CD4-positive, alpha-beta T cell (primary cell): ENCODE measurements at regions not wholly inside any gene's neighbourhood (a gene's known extent, or its start where the extent isn't known, plus 50 kb on each side); places are given as distances from the start of the nearest gene placed in this dataset.

ENCODE experiments used
- ATAC-seq: fragments of 200-7000 bp; cut with Tn5 transposase; one replicate; pipeline ENCODE4 v1.10.0; 2022; ENCODE audit warnings: mild to moderate bottlenecking; ENCODE audit not compliant: poor library complexity
- CTCF ChIA-PET: fragments of 350-600 bp; sonication (Branson Sonifier 250); formaldehyde crosslinking; loops from one replicate; lab custom pipeline; 2021; ENCODE audit warnings: antibody characterized with exemption, inconsistent platforms; lab: Charles Lee
- POLR2A ChIA-PET: fragments of 350-600 bp; sonication (Branson Sonifier 250); formaldehyde crosslinking; loops from one replicate; lab custom pipeline; 2021; ENCODE audit warnings: antibody characterized with exemption, inconsistent platforms; lab: Charles Lee
- DNase-seq, 14 experiments: peaks; one replicate each; pipeline ENCODE4 v3.0.0-alpha.2; 2013 to 2020; ENCODE audit warnings: mixed read lengths in 2 of 14
- H3K27ac ChIP-seq, 2 donors: one replicate each; pipeline versions ENCODE4 v1.5.1 to v1.7.0; 2013; ENCODE audit warnings: low read length in 2 of 2, low read depth in 1 of 2, mild to moderate bottlenecking in 1 of 2
- H3K27me3 ChIP-seq, 2 experiments: 1 replicate in 1 of 2; 2 replicates in 1 of 2; pipeline versions ENCODE4 v1.6.1 to v1.7.0; 2013; ENCODE audit warnings: low read length in 2 of 2, control low read depth in 1 of 2, mild to moderate bottlenecking in 1 of 2, moderate library complexity in 1 of 2; ENCODE audit not compliant: insufficient read depth in 2 of 2, control insufficient read depth in 1 of 2
- H3K36me3 ChIP-seq: one replicate; pipeline ENCODE4 v1.6.1; 2013; ENCODE audit warnings: low read length, control low read depth; ENCODE audit not compliant: insufficient read depth
- H3K4me1 ChIP-seq: one replicate; pipeline ENCODE4 v1.6.1; 2013; ENCODE audit warnings: low read length, control low read depth; ENCODE audit not compliant: insufficient read depth
- H3K4me3 ChIP-seq: one replicate; pipeline ENCODE4 v1.5.1; 2013; ENCODE audit warnings: mild to moderate bottlenecking, low read length, moderate library complexity
- H3K9me3 ChIP-seq, 2 experiments: 1 replicate in 1 of 2; 2 replicates in 1 of 2; pipeline versions ENCODE4 v1.6.1 to v1.7.0; 2013; ENCODE audit warnings: low read length in 2 of 2, mild to moderate bottlenecking in 2 of 2, control low read depth in 1 of 2, moderate library complexity in 1 of 2; ENCODE audit not compliant: control insufficient read depth in 1 of 2, insufficient read depth in 1 of 2
- H3K27ac Mint-ChIP-seq: one replicate; pipeline ENCODE4 v1.8.0; 2020; ENCODE audit warnings: mixed read lengths
- H3K27me3 Mint-ChIP-seq: one replicate; pipeline ENCODE4 v1.8.0; 2021; ENCODE audit warnings: mixed read lengths
- H3K36me3 Mint-ChIP-seq: one replicate; pipeline ENCODE4 v1.8.0; 2021; ENCODE audit warnings: low read depth, mixed read lengths
- H3K4me1 Mint-ChIP-seq: one replicate; pipeline ENCODE4 v1.8.0; 2021; ENCODE audit warnings: low read depth, mixed read lengths
- H3K4me3 Mint-ChIP-seq: one replicate; pipeline ENCODE4 v1.8.0; 2020; ENCODE audit warnings: mild to moderate bottlenecking, mixed read lengths
- H3K9me3 Mint-ChIP-seq: one replicate; pipeline ENCODE4 v1.8.0; 2020; ENCODE audit warnings: mixed read lengths
- CTCF ChIP-seq: fragments of 200-600 bp; IDR thresholded peaks from one replicate; pipeline ENCODE4 v1.8.0; 2022; ENCODE audit warnings: antibody characterized with exemption, mild to moderate bottlenecking
- intact Hi-C, 2 experiments: fragments of 100-400 bp; cut with DNase I in 1 of 2; cut with micrococcal nuclease in 1 of 2; formaldehyde crosslinking; loops; one replicate each; pipeline versions ENCODE4 v1.15.1 to v1.9.0; 2023 to 2025; cut with DNase I, micrococcal nuclease

GRCh38 chr12:93102744-93103143, 173.6 kb upstream of the EEA1 start:
- peaks cover 5% of the 10 kb centered on the region for H3K4me1 Mint-ChIP-seq
- Histone ChIP-seq H3K4me3 (no peak overlapping the region), H3K36me3 (no peaks in the 10 kb centered on the region), H3K4me1 (peaks cover 3% of the 10 kb centered on the region), H3K27me3 (no peaks in the 10 kb centered on the region), H3K27ac (no peak overlapping the region), H3K9me3 (no peaks in the 10 kb centered on the region)
- H3K27ac Mint-ChIP-seq = no peak overlapping the region
- intact Hi-C loops = no loop called here
- H3K9me3 Mint-ChIP-seq = no peaks in the 10 kb centered on the region
- ChIA-PET POLR2A (no interaction called here), CTCF (no interaction called here)
- TF ChIP-seq CTCF = no peak
- DNase-seq = no peak
- no peaks in the 10 kb centered on the region for H3K36me3 Mint-ChIP-seq
- no peak for ATAC-seq
- no peaks in the 10 kb centered on the region for H3K27me3 Mint-ChIP-seq
- no peak overlapping the region for H3K4me3 Mint-ChIP-seq

- Mint-ChIP-seq H3K27ac (no peak overlapping the region), H3K9me3 (no peaks in the 10 kb centered on the region), H3K4me1 (peaks cover 3% of the 10 kb centered on the region), H3K36me3 (no peaks in the 10 kb centered on the region), H3K27me3 (no peaks in the 10 kb centered on the region), H3K4me3 (no peak overlapping the region)
- Histone ChIP-seq H3K36me3 (no peaks in the 10 kb centered on the region), H3K4me1 (peaks cover under 1% of the 10 kb centered on the region), H3K4me3 (no peak overlapping the region), H3K27me3 (no peaks in the 10 kb centered on the region), H3K9me3 (no peaks in the 10 kb centered on the region), H3K27ac (no peak overlapping the region)
- CTCF ChIA-PET = no interaction called here
- ATAC-seq (no peak), DNase-seq (no peak)
- TF ChIP-seq CTCF = no peak
- intact Hi-C loops = no loop called here
- POLR2A ChIA-PET = no interaction called here
Measured at GRCh38 chr12:93103154-93103553, 174.1 kb upstream of the EEA1 start.

GRCh38 chr12:93104535-93104934, 175.4 kb upstream of the EEA1 start:
- ChIA-PET POLR2A (no interaction called here), CTCF (interaction anchor here (1.1 to 1.8 kb wide), 2 partner anchors 12 to 134 kb away, joined by 3 to 4 read pairs; no protein-coding TSS in a partner anchor)
- H3K4me1 ChIP-seq = no peaks in the 10 kb centered on the region
- no peaks in the 10 kb centered on the region for H3K36me3 Mint-ChIP-seq
- ATAC-seq (no peak), DNase-seq (no peak)
- H3K4me3 ChIP-seq = no peak overlapping the region
- no peak overlapping the region for H3K4me3 Mint-ChIP-seq
- H3K9me3 ChIP-seq = no peaks in the 10 kb centered on the region
- intact Hi-C loops = no loop called here
- TF ChIP-seq CTCF = no peak
- H3K4me1 Mint-ChIP-seq = no peaks in the 10 kb centered on the region
- H3K27me3 ChIP-seq = no peaks in the 10 kb centered on the region
- H3K36me3 ChIP-seq = no peaks in the 10 kb centered on the region
- H3K27ac Mint-ChIP-seq = no peak overlapping the region
- no peaks in the 10 kb centered on the region for H3K9me3 Mint-ChIP-seq
- H3K27me3 Mint-ChIP-seq = no peaks in the 10 kb centered on the region
- no peak overlapping the region for H3K27ac ChIP-seq
